ENCODE measurements at regions not wholly inside any gene's neighbourhood (a gene's known extent, or its start where the extent isn't known, plus 50 kb on each side); places are given as distances from the start of the nearest gene placed in this dataset.

DNA sequence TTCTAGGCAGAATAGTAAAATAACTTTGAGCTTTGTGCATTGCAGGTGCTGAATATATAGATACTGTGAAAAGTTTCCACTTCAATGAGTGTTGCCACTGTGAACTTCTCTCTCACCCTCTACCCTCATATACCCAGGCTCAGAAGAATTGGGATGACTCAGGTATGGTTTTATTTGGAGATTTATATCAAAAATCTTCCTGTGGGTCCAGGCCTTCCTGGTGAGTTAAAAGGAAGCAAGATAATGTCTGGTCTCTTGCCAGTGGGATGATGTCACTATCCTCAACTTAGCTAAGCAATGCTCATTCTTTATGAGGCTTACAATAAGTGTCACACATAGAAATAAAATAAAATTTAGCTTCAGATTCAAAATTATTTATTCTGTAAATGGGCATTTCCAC, 153.3 kb upstream of the TENT5D start (continued):
- no peak for TF ChIP-seq ERF (CRISPR knock-in tag; IDR thresholded peaks at IDR 0.05)
- TF ChIP-seq MEIS2 (CRISPR knock-in tag; IDR thresholded peaks at IDR 0.05), result no peak
- no peak for TF ChIP-seq PAWR (CRISPR knock-in tag; IDR thresholded peaks at IDR 0.05; ENCODE audit: borderline replicate concordance)
- TF ChIP-seq NONO (IDR thresholded peaks at IDR 0.05), result no peak
- no peak for TF ChIP-seq NONO (CRISPR knock-in tag; conservative IDR thresholded peaks at IDR 0.05)
- TF ChIP-seq, protein P1, sequence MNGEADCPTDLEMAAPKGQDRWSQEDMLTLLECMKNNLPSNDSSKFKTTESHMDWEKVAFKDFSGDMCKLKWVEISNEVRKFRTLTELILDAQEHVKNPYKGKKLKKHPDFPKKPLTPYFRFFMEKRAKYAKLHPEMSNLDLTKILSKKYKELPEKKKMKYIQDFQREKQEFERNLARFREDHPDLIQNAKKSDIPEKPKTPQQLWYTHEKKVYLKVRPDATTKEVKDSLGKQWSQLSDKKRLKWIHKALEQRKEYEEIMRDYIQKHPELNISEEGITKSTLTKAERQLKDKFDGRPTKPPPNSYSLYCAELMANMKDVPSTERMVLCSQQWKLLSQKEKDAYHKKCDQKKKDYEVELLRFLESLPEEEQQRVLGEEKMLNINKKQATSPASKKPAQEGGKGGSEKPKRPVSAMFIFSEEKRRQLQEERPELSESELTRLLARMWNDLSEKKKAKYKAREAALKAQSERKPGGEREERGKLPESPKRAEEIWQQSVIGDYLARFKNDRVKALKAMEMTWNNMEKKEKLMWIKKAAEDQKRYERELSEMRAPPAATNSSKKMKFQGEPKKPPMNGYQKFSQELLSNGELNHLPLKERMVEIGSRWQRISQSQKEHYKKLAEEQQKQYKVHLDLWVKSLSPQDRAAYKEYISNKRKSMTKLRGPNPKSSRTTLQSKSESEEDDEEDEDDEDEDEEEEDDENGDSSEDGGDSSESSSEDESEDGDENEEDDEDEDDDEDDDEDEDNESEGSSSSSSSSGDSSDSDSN (CRISPR knock-in tag; IDR thresholded peaks at IDR 0.05), result no peak
- no peak for TF ChIP-seq HNRNPLL (IDR thresholded peaks at IDR 0.05; ENCODE audit: low read depth, low read length, poor library complexity, severe bottlenecking)
- no peak for TF ChIP-seq DPF2 (CRISPR knock-in tag; IDR thresholded peaks at IDR 0.05; ENCODE audit: borderline replicate concordance, low read depth)

DNA sequence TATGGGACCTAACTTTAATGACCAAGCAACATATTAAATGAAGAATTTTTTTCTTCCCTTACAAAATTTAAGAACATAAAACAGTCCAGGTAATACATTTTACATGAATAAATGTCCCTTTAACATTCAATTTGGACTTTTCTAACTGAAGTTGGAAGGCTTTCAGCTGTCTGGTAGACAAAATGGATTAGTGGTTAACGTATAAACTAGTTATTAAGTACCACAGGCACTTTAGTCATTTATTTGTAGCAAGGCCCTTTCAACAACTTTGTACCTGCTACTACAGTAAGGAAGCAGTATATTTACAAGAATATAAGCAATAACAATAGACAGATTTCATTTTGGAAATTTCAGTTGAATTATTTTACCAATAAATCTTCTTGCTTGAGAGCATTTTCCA, 152.5 kb upstream of the TENT5D start:
- no peak overlapping the region for H2AFZ ChIP-seq (ENCODE audit: low read length)
- no TSS peak for BruUV-seq (replicated peaks)
- ATAC-seq, result no peak
- H3K4me1 ChIP-seq (ENCODE audit: insufficient read depth, low read length), result no peaks in the 10 kb centered on the region
- no peaks in the 10 kb centered on the region for H3K27me3 ChIP-seq (ENCODE audit: control insufficient read depth in 1 of 2, insufficient read depth in 2 of 2, low read length in 2 of 2)
- no peak overlapping the region for H3K4me2 ChIP-seq (ENCODE audit: low read depth, low read length)
- H3K27ac ChIP-seq (ENCODE audit: extremely low read length, insufficient read depth, low read length), result no peak overlapping the region
- ChIA-PET CTCF (ENCODE audit: low intra/inter-chr PET ratio, low total read pairs) (no interaction called here), POLR2A (no interaction called here)
- H3K9ac ChIP-seq (ENCODE audit: insufficient read depth, low read depth, low read length), result no peak overlapping the region
- DNase-seq (ENCODE audit: low spot score), result no peak
- intact Hi-C loops (cut with micrococcal nuclease; ENCODE audit: unreplicated experiment) (no loop called here), in situ Hi-C loops (cut with HindIII; ENCODE audit: extremely low pct_ligation_motif_present, low pct_unique_long_range_greater_than_20kb) (no loop called here)
- H3K4me3 ChIP-seq (replicated peaks in 1 of 3; ENCODE audit: insufficient read depth in 1 of 3, low read depth in 2 of 3, low read length in 3 of 3), result no peak overlapping the region
- FAIRE-seq, result no peak
- no peaks in the 10 kb centered on the region for H4K20me1 ChIP-seq (ENCODE audit: insufficient read depth, low read length)
- TF ChIP-seq LCORL (IDR thresholded peaks at IDR 0.05), result no peak
- no peak for TF ChIP-seq LCORL (CRISPR knock-in tag; IDR thresholded peaks at IDR 0.05)
- TF ChIP-seq AHDC1 (CRISPR knock-in tag; IDR thresholded peaks at IDR 0.05; ENCODE audit: borderline replicate concordance), result no peak
- no peak for TF ChIP-seq CENPBD1 (CRISPR knock-in tag; IDR thresholded peaks at IDR 0.05; ENCODE audit: borderline replicate concordance, low read depth)
- TF ChIP-seq ZNF12 (CRISPR knock-in tag; IDR thresholded peaks at IDR 0.05), result no peak
- TF ChIP-seq PRMT3 (CRISPR knock-in tag; IDR thresholded peaks at IDR 0.05; ENCODE audit: borderline replicate concordance, low read depth), result no peak
- no peak for TF ChIP-seq NR3C1 (CRISPR knock-in tag; IDR thresholded peaks at IDR 0.05)
- TF ChIP-seq ONECUT2 (CRISPR knock-in tag; IDR thresholded peaks at IDR 0.05), result no peak
- no peak for TF ChIP-seq ZNF703 (CRISPR knock-in tag; IDR thresholded peaks at IDR 0.05; ENCODE audit: borderline replicate concordance)
- no peaks in the 10 kb centered on the region for H3K36me3 ChIP-seq (replicated peaks in 1 of 2; ENCODE audit: control insufficient read depth in 1 of 2, insufficient read depth in 2 of 2, low read length in 2 of 2)
- H3K79me2 ChIP-seq (ENCODE audit: insufficient read depth, low read length), result no peaks in the 10 kb centered on the region
- 0% methylated on average over 1 of the region's 1 CpG for WGBS (ENCODE audit: low lambda C conversion rate)
- H3K9me3 ChIP-seq (ENCODE audit: low read length), result no peaks in the 10 kb centered on the region
